MCF 10A (cell line): ENCODE measurements at regions not wholly inside any gene's neighbourhood (a gene's known extent, or its start where the extent isn't known, plus 50 kb on each side); places are given as distances from the start of the nearest gene placed in this dataset.

Experiments
- BruUV-seq: library from RNA; stranded (reverse); fragments of 400-500 nt; replicated peaks from 2 replicates; lab custom pipeline; 2021; lab: Mats Ljungman, UMichigan
- CTCF ChIA-PET: fragments of 300-600 bp; sonication (Branson Sonifier 250); formaldehyde crosslinking; extraction: SDS; loops from one replicate; lab custom pipeline; 2021; ENCODE audit warnings: antibody characterized with exemption, inconsistent platforms; lab: Yijun Ruan, JAX
- POLR2A ChIA-PET: fragments of 300-600, 350-650 bp; sonication (Branson Sonifier 250); formaldehyde crosslinking; extraction: SDS; loops from one replicate; lab custom pipeline; 2020; ENCODE audit warnings: antibody characterized with exemption, inconsistent platforms; lab: Yijun Ruan, JAX
- DNase-seq: peaks from one replicate; pipeline ENCODE4 v3.0.0-alpha.2; 2018; ENCODE audit not compliant: unreplicated experiment
- H3K27ac Mint-ChIP-seq: one replicate; pipeline ENCODE4 v1.8.0; 2022; ENCODE audit warnings: mild to moderate bottlenecking, low read depth, mixed read lengths; ENCODE audit not compliant: unreplicated experiment
- H3K27me3 Mint-ChIP-seq: one replicate; pipeline ENCODE4 v1.8.0; 2022; ENCODE audit warnings: mixed read lengths; ENCODE audit not compliant: insufficient read depth, unreplicated experiment
- H3K36me3 Mint-ChIP-seq: one replicate; pipeline ENCODE4 v1.8.0; 2022; ENCODE audit warnings: mild to moderate bottlenecking, moderate library complexity, mixed read lengths; ENCODE audit not compliant: insufficient read depth, unreplicated experiment
- H3K4me1 Mint-ChIP-seq: one replicate; pipeline ENCODE4 v1.8.0; 2022; ENCODE audit warnings: mixed read lengths; ENCODE audit not compliant: insufficient read depth, unreplicated experiment
- H3K4me3 Mint-ChIP-seq: one replicate; pipeline ENCODE4 v1.8.0; 2022; ENCODE audit warnings: mild to moderate bottlenecking, moderate library complexity, mixed read lengths; ENCODE audit not compliant: unreplicated experiment
- H3K9me3 Mint-ChIP-seq: one replicate; pipeline ENCODE4 v1.8.0; 2022; ENCODE audit warnings: mixed read lengths; ENCODE audit not compliant: unreplicated experiment
- CTCF ChIP-seq: fragments of 200-600 bp; IDR thresholded peaks from one replicate; pipeline ENCODE4 v1.8.0; 2022; ENCODE audit warnings: antibody characterized with exemption, mild to moderate bottlenecking; ENCODE audit not compliant: unreplicated experiment
- intact Hi-C: fragments of 100-400 bp; cut with micrococcal nuclease; formaldehyde crosslinking; loops from 2 replicates; pipeline ENCODE4 v1.14.1; 2022

- Mint-ChIP-seq H3K27me3 (no peaks in the 10 kb centered on the region), H3K27ac (no peak overlapping the region), H3K4me3 (no peak overlapping the region), H3K4me1 (no peaks in the 10 kb centered on the region), H3K36me3 (no peaks in the 10 kb centered on the region), H3K9me3 (no peaks in the 10 kb centered on the region)
- no TSS peak for BruUV-seq
- intact Hi-C loops, result no loop called here
- POLR2A ChIA-PET, result no interaction called here
- no peak for TF ChIP-seq CTCF
- CTCF ChIA-PET, result interaction anchor here (1.7 kb wide), 1 partner anchor 17 kb away, joined by 4 read pairs; no protein-coding TSS in a partner anchor
- no peak for DNase-seq
These were observed 371.7 kb downstream of the EN1 start for GRCh38 chr2:118475622-118476205.

- Mint-ChIP-seq H3K27me3 (no peaks in the 10 kb centered on the region), H3K27ac (no peak overlapping the region), H3K9me3 (no peaks in the 10 kb centered on the region), H3K4me3 (no peak overlapping the region), H3K36me3 (no peaks in the 10 kb centered on the region), H3K4me1 (no peaks in the 10 kb centered on the region)
- DNase-seq, result no peak
- POLR2A ChIA-PET, result no interaction called here
- intact Hi-C loops, result no loop called here
- TF ChIP-seq CTCF, result no peak
- CTCF ChIA-PET, result interaction anchor here (1.2 to 1.7 kb wide), 2 partner anchors 18 to 88 kb away, joined by 3 to 4 read pairs; no protein-coding TSS in a partner anchor
- BruUV-seq, result no TSS peak
These were observed 372.9 kb downstream of the EN1 start for GRCh38 chr2:118474541-118474920.

- intact Hi-C loops, result no loop called here
- POLR2A ChIA-PET, result no interaction called here
- Mint-ChIP-seq H3K4me3 (no peak overlapping the region), H3K27me3 (no peaks in the 10 kb centered on the region), H3K4me1 (no peaks in the 10 kb centered on the region), H3K27ac (no peak overlapping the region), H3K9me3 (no peaks in the 10 kb centered on the region), H3K36me3 (no peaks in the 10 kb centered on the region)
- DNase-seq, result no peak
- TF ChIP-seq CTCF, result no peak
- BruUV-seq, result no TSS peak
- CTCF ChIA-PET, result interaction anchor here (0.6 to 1.7 kb wide), 3 partner anchors 18 to 1068 kb away, joined by 3 to 4 read pairs (median 3); no protein-coding TSS in a partner anchor
These were observed 373.5 kb downstream of the EN1 start for GRCh38 chr2:118473846-118474540.

- H3K36me3 Mint-ChIP-seq, result no peaks in the 10 kb centered on the region
- H3K4me1 Mint-ChIP-seq, result no peaks in the 10 kb centered on the region
- ChIA-PET POLR2A (interaction anchor here (0.7 kb wide), 1 partner anchor 13 kb away, joined by 3 read pairs; no protein-coding TSS in a partner anchor), CTCF (interaction anchor here (0.5 to 0.9 kb wide), 3 partner anchors 10 to 1068 kb away, joined by 3 read pairs; no protein-coding TSS in a partner anchor)
- no peaks in the 10 kb centered on the region for H3K27me3 Mint-ChIP-seq
- H3K27ac Mint-ChIP-seq, result no peak overlapping the region
- intact Hi-C loops, result no loop called here
- no TSS peak for BruUV-seq
- no peaks in the 10 kb centered on the region for H3K9me3 Mint-ChIP-seq
- H3K4me3 Mint-ChIP-seq, result no peak overlapping the region
- no peak for TF ChIP-seq CTCF
- no peak for DNase-seq
These were observed 374.2 kb downstream of the EN1 start for GRCh38 chr2:118473241-118473640.
